ENCODE measurements at regions not wholly inside any gene's neighbourhood (a gene's known extent, or its start where the extent isn't known, plus 50 kb on each side); places are given as distances from the start of the nearest gene placed in this dataset.

- Histone ChIP-seq H3K4me3 (no peak overlapping the region), H3K27ac (no peak overlapping the region), H3K27me3 (no peaks in the 10 kb centered on the region), H3K36me3 (no peaks in the 10 kb centered on the region), H3K9me3 (no peaks in the 10 kb centered on the region), H3K4me1 (no peaks in the 10 kb centered on the region)
- intact Hi-C loops (cut with DNase I) = no loop called here
- no peak for DNase-seq
- WGBS (ENCODE audit: insufficient coverage, low coverage, low lambda C conversion rate, missing lambda C conversion rate) = 73% methylated on average over 2 of the region's 2 CpGs
- no peak for TF ChIP-seq CTCF (IDR thresholded peaks at IDR 0.05)
- TF ChIP-seq POLR2A (IDR thresholded peaks at IDR 0.05) = no peak
- ATAC-seq = no peak
Measured at GRCh38 chr14:30204431-30204980, 276.9 kb upstream of the PRKD1 start.

GRCh38 chr14:30209136-30209535 lies 281.5 kb upstream of the PRKD1 start:
- intact Hi-C loops (cut with DNase I) = no loop called here
- 57% methylated on average over 1 of the region's 1 CpG for WGBS (ENCODE audit: insufficient coverage, low coverage, low lambda C conversion rate, missing lambda C conversion rate)

GRCh38 chr14:30210630-30211029 lies 283.0 kb upstream of the PRKD1 start:
- no peaks in the 10 kb centered on the region for H3K9me3 ChIP-seq
- H3K36me3 ChIP-seq = no peaks in the 10 kb centered on the region
- ATAC-seq (no peak), DNase-seq (no peak)
- TF ChIP-seq POLR2A (IDR thresholded peaks at IDR 0.05) (no peak), CTCF (IDR thresholded peaks at IDR 0.05) (no peak)
- 68% methylated on average over 4 of the region's 4 CpGs for WGBS (ENCODE audit: insufficient coverage, low coverage, low lambda C conversion rate, missing lambda C conversion rate)
- H3K27ac ChIP-seq = no peak overlapping the region
- intact Hi-C loops (cut with DNase I) = loop anchor here in 1 of 2 donors (10.0 kb wide), 1 partner anchor 666 kb away; no protein-coding TSS in a partner anchor
- H3K4me3 ChIP-seq = no peak overlapping the region
- H3K4me1 ChIP-seq = no peaks in the 10 kb centered on the region
- H3K27me3 ChIP-seq = no peaks in the 10 kb centered on the region

More at GRCh38 chr14:30209136-30209535, 281.5 kb upstream of the PRKD1 start:
- Histone ChIP-seq H3K9me3 (no peaks in the 10 kb centered on the region), H3K4me1 (no peaks in the 10 kb centered on the region), H3K27ac (no peak overlapping the region), H3K36me3 (no peaks in the 10 kb centered on the region), H3K27me3 (no peaks in the 10 kb centered on the region), H3K4me3 (no peak overlapping the region)
- TF ChIP-seq CTCF (IDR thresholded peaks at IDR 0.05) (no peak), POLR2A (IDR thresholded peaks at IDR 0.05) (no peak)
- DNase-seq = no peak
- no peak for ATAC-seq

- Histone ChIP-seq H3K9me3 (no peaks in the 10 kb centered on the region), H3K4me1 (no peaks in the 10 kb centered on the region), H3K27ac (no peak overlapping the region), H3K36me3 (no peaks in the 10 kb centered on the region), H3K27me3 (no peaks in the 10 kb centered on the region), H3K4me3 (no peak overlapping the region)
- DNase-seq (no peak), ATAC-seq (no peak)
- intact Hi-C loops (cut with DNase I) = loop anchor here in 1 of 2 donors (10.0 kb wide), 1 partner anchor 667 kb away; no protein-coding TSS in a partner anchor
- no peak for TF ChIP-seq CTCF (IDR thresholded peaks at IDR 0.05)
Measured at GRCh38 chr14:30211326-30211725, 283.7 kb upstream of the PRKD1 start.

GRCh38 chr14:30214014-30214413 lies 286.4 kb upstream of the PRKD1 start:
- H3K4me3 ChIP-seq = no peak overlapping the region
- H3K9me3 ChIP-seq = no peaks in the 10 kb centered on the region
- intact Hi-C loops (cut with DNase I) = loop anchor here in 1 of 2 donors (10.0 kb wide), 1 partner anchor 669 kb away; no protein-coding TSS in a partner anchor
- H3K27ac ChIP-seq = no peak overlapping the region
- TF ChIP-seq POLR2A (IDR thresholded peaks at IDR 0.05) (no peak), CTCF (IDR thresholded peaks at IDR 0.05) (no peak)
- ATAC-seq (no peak), DNase-seq (no peak)
- no peaks in the 10 kb centered on the region for H3K4me1 ChIP-seq
- WGBS (ENCODE audit: insufficient coverage, low coverage, low lambda C conversion rate, missing lambda C conversion rate) = 70% methylated on average over 3 of the region's 3 CpGs
- no peaks in the 10 kb centered on the region for H3K36me3 ChIP-seq
- no peaks in the 10 kb centered on the region for H3K27me3 ChIP-seq
